Mucosa of rectum (tissue), 2 donors: ENCODE measurements at regions not wholly inside any gene's neighbourhood (a gene's known extent, or its start where the extent isn't known, plus 50 kb on each side); places are given as distances from the start of the nearest gene placed in this dataset.
"Not testable (repeated sequence)": the region's sequence is repeated elsewhere in the genome, so short reads cannot be mapped to it uniquely, and the experiment has no call there.

Experiments
- H3K27ac ChIP-seq, 2 donors: one replicate each; pipeline ENCODE4 v1.7.0; 2013; ENCODE audit warnings: inconsistent platforms in 2 of 2, low read depth in 2 of 2, low read length in 2 of 2
- H3K27me3 ChIP-seq, 2 donors: one replicate each; pipeline ENCODE4 v1.7.0; 2013; ENCODE audit warnings: low read length in 2 of 2; ENCODE audit not compliant: control insufficient read depth in 2 of 2, insufficient read depth in 2 of 2
- H3K36me3 ChIP-seq, 2 donors: one replicate each; pipeline ENCODE4 v1.7.0; 2013; ENCODE audit warnings: low read length in 2 of 2; ENCODE audit not compliant: control insufficient read depth in 2 of 2, insufficient read depth in 2 of 2
- H3K4me1 ChIP-seq, 2 donors: one replicate each; pipeline ENCODE4 v1.7.0; 2013; ENCODE audit warnings: low read length in 2 of 2, mild to moderate bottlenecking in 1 of 2; ENCODE audit not compliant: control insufficient read depth in 2 of 2, insufficient read depth in 2 of 2
- H3K4me3 ChIP-seq, 2 donors: one replicate each; pipeline ENCODE4 v1.7.0; 2013; ENCODE audit warnings: low read length in 2 of 2
- H3K9ac ChIP-seq, 2 donors: one replicate each; pipeline ENCODE4 v1.7.0; 2013; ENCODE audit warnings: low read length in 2 of 2, low read depth in 1 of 2, mild to moderate bottlenecking in 1 of 2
- H3K9me3 ChIP-seq, 2 donors: one replicate each; pipeline ENCODE4 v1.7.0; 2013; ENCODE audit warnings: low read length in 2 of 2; ENCODE audit not compliant: control insufficient read depth in 2 of 2
- donor health status: healthy.
- donor health status: Normal muscosa, but diverticular disease.

GRCh38 chr6:112865131-112865530 is 518.0 kb downstream of the RFPL4B start:
- no peaks in the 10 kb centered on the region for H3K4me1 ChIP-seq
- no peaks in the 10 kb centered on the region for H3K27me3 ChIP-seq
- H3K27ac ChIP-seq = no peak overlapping the region
- H3K4me3 ChIP-seq = no peak overlapping the region
- H3K36me3 ChIP-seq = no peaks in the 10 kb centered on the region
- H3K9ac ChIP-seq = no peak overlapping the region
- no peaks in the 10 kb centered on the region for H3K9me3 ChIP-seq

- Histone ChIP-seq H3K36me3 (no peaks in the 10 kb centered on the region), H3K27ac (no peak overlapping the region), H3K4me3 (no peak overlapping the region), H3K27me3 (no peaks in the 10 kb centered on the region), H3K4me1 (no peaks in the 10 kb centered on the region), H3K9me3 (no peaks in the 10 kb centered on the region), H3K9ac (no peak overlapping the region)
Measured at GRCh38 chr6:112874881-112875280, 527.8 kb downstream of the RFPL4B start.

- H3K4me3 ChIP-seq = no peak overlapping the region
- no peaks in the 10 kb centered on the region for H3K9me3 ChIP-seq
- H3K4me1 ChIP-seq = no peaks in the 10 kb centered on the region
- no peak overlapping the region for H3K9ac ChIP-seq
- H3K36me3 ChIP-seq = no peaks in the 10 kb centered on the region
- no peak overlapping the region for H3K27ac ChIP-seq
- H3K27me3 ChIP-seq = no peaks in the 10 kb centered on the region
Measured at GRCh38 chr6:112877134-112878100, 530.3 kb downstream of the RFPL4B start.

- Histone ChIP-seq H3K9ac (no peak overlapping the region), H3K4me1 (no peaks in the 10 kb centered on the region), H3K27me3 (no peaks in the 10 kb centered on the region), H3K9me3 (no peaks in the 10 kb centered on the region), H3K4me3 (no peak overlapping the region), H3K36me3 (no peaks in the 10 kb centered on the region), H3K27ac (no peak overlapping the region)
Measured at GRCh38 chr6:112879920-112880413, 532.8 kb downstream of the RFPL4B start.

- Histone ChIP-seq H3K27ac (no peak overlapping the region), H3K36me3 (no peaks in the 10 kb centered on the region), H3K27me3 (no peaks in the 10 kb centered on the region), H3K9ac (no peak overlapping the region), H3K4me3 (no peak overlapping the region), H3K9me3 (no peaks in the 10 kb centered on the region), H3K4me1 (no peaks in the 10 kb centered on the region)
Measured at GRCh38 chr6:112881027-112881426, 533.9 kb downstream of the RFPL4B start.

- H3K9me3 ChIP-seq = no peaks in the 10 kb centered on the region
- H3K4me3 ChIP-seq = no peak overlapping the region
- no peak overlapping the region for H3K9ac ChIP-seq
- H3K4me1 ChIP-seq = no peaks in the 10 kb centered on the region
- no peaks in the 10 kb centered on the region for H3K27me3 ChIP-seq
- no peak overlapping the region for H3K27ac ChIP-seq
- H3K36me3 ChIP-seq = no peaks in the 10 kb centered on the region
Measured at GRCh38 chr6:112881828-112882780, 535.0 kb downstream of the RFPL4B start.

- H3K4me1 ChIP-seq = no peaks in the 10 kb centered on the region
- no peak overlapping the region for H3K27ac ChIP-seq
- H3K9me3 ChIP-seq = no peaks in the 10 kb centered on the region
- no peaks in the 10 kb centered on the region for H3K27me3 ChIP-seq
- H3K9ac ChIP-seq = no peak overlapping the region
- no peak overlapping the region for H3K4me3 ChIP-seq
- H3K36me3 ChIP-seq = no peaks in the 10 kb centered on the region
Measured at GRCh38 chr6:112883095-112883494, 536.0 kb downstream of the RFPL4B start.

GRCh38 chr6:112886415-112886814 is 539.3 kb downstream of the RFPL4B start:
- H3K36me3 ChIP-seq = no peaks in the 10 kb centered on the region
- no peaks in the 10 kb centered on the region for H3K27me3 ChIP-seq
- no peak overlapping the region for H3K4me3 ChIP-seq
- H3K9ac ChIP-seq = no peak overlapping the region
- no peaks in the 10 kb centered on the region for H3K4me1 ChIP-seq
- no peak overlapping the region for H3K27ac ChIP-seq
- no peaks in the 10 kb centered on the region for H3K9me3 ChIP-seq

- not testable (repeated sequence) for H3K27ac ChIP-seq, H3K36me3 ChIP-seq, H3K9ac ChIP-seq, H3K4me3 ChIP-seq, H3K9me3 ChIP-seq, H3K4me1 ChIP-seq, H3K27me3 ChIP-seq
Measured at GRCh38 chr6:112887424-112887823, 540.3 kb downstream of the RFPL4B start.

- H3K36me3 ChIP-seq = no peaks in the 10 kb centered on the region
- no peaks in the 10 kb centered on the region for H3K27me3 ChIP-seq
- H3K27ac ChIP-seq = no peak overlapping the region
- H3K4me3 ChIP-seq = no peak overlapping the region
- H3K4me1 ChIP-seq = no peaks in the 10 kb centered on the region
- no peak overlapping the region for H3K9ac ChIP-seq
- no peaks in the 10 kb centered on the region for H3K9me3 ChIP-seq
Measured at GRCh38 chr6:112899541-112899940, 552.4 kb downstream of the RFPL4B start.
